Prostate gland (tissue), 2 donors: ENCODE measurements at regions not wholly inside any gene's neighbourhood (a gene's known extent, or its start where the extent isn't known, plus 50 kb on each side); places are given as distances from the start of the nearest gene placed in this dataset.
"Not testable (repeated sequence)": the region's sequence is repeated elsewhere in the genome, so short reads cannot be mapped to it uniquely, and the experiment has no call there.

Experiments used
- DNase-seq: peaks from one replicate; pipeline ENCODE4 v3.0.0-alpha.2; 2019; ENCODE audit warnings: low spot score
- H3K27ac ChIP-seq, 2 donors: fragments of 200-600 bp; sonication (generic); 2 replicates each; pipeline ENCODE4 v1.5.1; 2017 to 2019
- H3K27me3 ChIP-seq: fragments of 200-600 bp; sonication (generic); replicated peaks from 2 replicates; pipeline ENCODE4 v1.5.1; 2019; ENCODE audit not compliant: insufficient read depth
- H3K36me3 ChIP-seq, 2 donors: fragments of 200-600 bp; sonication (generic); 1 replicate in 1 of 2; 2 replicates in 1 of 2; pipeline versions ENCODE4 v1.5.1 to v1.8.1; 2017 to 2019
- H3K4me1 ChIP-seq: fragments of 200-600 bp; sonication (generic); replicated peaks from 2 replicates; pipeline ENCODE4 v1.5.1; 2019
- H3K4me3 ChIP-seq, 2 donors: fragments of 200-600 bp; sonication (generic); 2 replicates each; pipeline ENCODE4 v1.5.1; 2017 to 2019
- H3K9me3 ChIP-seq: fragments of 200-600 bp; sonication (generic); 2 replicates; pipeline ENCODE4 v1.5.1; 2017
- POLR2A ChIP-seq: fragments of 450-650 bp; IDR thresholded peaks from one replicate; pipeline ENCODE4 v1.6.1; 2016; ENCODE audit warnings: antibody characterized with exemption, mild to moderate bottlenecking
- POLR2AphosphoS5 ChIP-seq: sonication (generic); formaldehyde crosslinking; IDR thresholded peaks from one replicate; pipeline ENCODE4 v1.6.1; 2017; ENCODE audit warnings: antibody characterized with exemption
- WGBS: methylation state at CpG from one replicate; pipeline ENCODE4 v1.1.5; 2018; 5-methylcytosine and 5-hydroxymethylcytosine counted together
- intact Hi-C: fragments of 100-400 bp; cut with DNase I; formaldehyde crosslinking; loops from one replicate; pipeline ENCODE4 v1.14.2; 2022
- TF ChIP-seq, protein P1 (sequence below), 4 experiments: fragments of 200-600 bp in 2 of 4; fragments of 450-650 bp in 2 of 4; sonication (generic) in 2 of 4; IDR thresholded peaks; 1 replicate in 3 of 4; 2 replicates in 1 of 4; pipeline ENCODE4 v1.5.1; 2016 to 2019; ENCODE audit warnings: antibody characterized with exemption in 4 of 4, mild to moderate bottlenecking in 2 of 4, moderate library complexity in 2 of 4

DNA sequence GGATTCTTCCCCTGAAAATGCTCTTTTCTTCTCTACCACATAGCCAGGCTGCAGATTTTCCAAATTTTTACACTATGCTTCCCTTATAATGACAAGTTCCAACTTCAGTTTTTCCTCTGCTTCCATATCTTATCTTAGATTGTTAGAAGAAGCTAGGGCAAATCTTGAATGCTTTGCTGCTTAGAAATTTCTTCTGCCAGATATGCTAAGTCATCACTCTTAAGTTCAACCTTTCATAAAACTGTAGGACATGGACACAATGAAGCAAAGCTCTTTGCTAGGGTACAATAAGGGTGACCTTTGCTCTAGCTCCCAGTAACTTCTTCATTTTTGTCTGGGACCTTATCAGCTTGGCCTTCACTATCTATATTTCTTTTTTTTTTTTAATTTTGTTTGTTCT lies 88.7 kb downstream of the NXNL2 start:
- no peak for DNase-seq
- Histone ChIP-seq H3K36me3 (no peaks in the 10 kb centered on the region), H3K4me1 (no peaks in the 10 kb centered on the region), H3K27me3 (no peaks in the 10 kb centered on the region), H3K9me3 (no peaks in the 10 kb centered on the region), H3K27ac (no peak overlapping the region), H3K4me3 (no peak overlapping the region)
- TF ChIP-seq, protein P1, sequence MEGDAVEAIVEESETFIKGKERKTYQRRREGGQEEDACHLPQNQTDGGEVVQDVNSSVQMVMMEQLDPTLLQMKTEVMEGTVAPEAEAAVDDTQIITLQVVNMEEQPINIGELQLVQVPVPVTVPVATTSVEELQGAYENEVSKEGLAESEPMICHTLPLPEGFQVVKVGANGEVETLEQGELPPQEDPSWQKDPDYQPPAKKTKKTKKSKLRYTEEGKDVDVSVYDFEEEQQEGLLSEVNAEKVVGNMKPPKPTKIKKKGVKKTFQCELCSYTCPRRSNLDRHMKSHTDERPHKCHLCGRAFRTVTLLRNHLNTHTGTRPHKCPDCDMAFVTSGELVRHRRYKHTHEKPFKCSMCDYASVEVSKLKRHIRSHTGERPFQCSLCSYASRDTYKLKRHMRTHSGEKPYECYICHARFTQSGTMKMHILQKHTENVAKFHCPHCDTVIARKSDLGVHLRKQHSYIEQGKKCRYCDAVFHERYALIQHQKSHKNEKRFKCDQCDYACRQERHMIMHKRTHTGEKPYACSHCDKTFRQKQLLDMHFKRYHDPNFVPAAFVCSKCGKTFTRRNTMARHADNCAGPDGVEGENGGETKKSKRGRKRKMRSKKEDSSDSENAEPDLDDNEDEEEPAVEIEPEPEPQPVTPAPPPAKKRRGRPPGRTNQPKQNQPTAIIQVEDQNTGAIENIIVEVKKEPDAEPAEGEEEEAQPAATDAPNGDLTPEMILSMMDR (IDR thresholded peaks at IDR 0.05): no peak
- TF ChIP-seq POLR2AphosphoS5 (no peak), POLR2A (no peak)
- intact Hi-C loops: no loop called here

DNA sequence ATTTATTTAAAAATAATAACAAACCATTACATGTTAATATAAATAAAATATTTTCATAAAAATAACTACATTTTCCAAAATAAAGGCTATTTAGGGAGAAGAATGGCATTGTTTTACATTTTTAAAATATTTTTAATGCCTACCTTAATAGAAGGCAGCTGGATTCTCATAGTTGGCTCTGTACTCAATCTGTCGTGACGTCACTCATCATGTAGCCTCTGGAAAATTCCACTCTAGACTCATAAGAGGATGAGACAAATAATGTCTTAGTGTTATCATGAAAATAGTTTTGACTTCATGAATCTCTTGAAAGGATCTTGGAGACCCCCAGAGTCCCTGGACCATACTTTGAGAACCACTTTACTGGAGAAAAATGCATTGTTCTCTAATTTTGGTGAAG lies 93.1 kb downstream of the NXNL2 start:
- WGBS: 89% methylated on average over 2 of the region's 2 CpGs
- intact Hi-C loops: no loop called here

DNA sequence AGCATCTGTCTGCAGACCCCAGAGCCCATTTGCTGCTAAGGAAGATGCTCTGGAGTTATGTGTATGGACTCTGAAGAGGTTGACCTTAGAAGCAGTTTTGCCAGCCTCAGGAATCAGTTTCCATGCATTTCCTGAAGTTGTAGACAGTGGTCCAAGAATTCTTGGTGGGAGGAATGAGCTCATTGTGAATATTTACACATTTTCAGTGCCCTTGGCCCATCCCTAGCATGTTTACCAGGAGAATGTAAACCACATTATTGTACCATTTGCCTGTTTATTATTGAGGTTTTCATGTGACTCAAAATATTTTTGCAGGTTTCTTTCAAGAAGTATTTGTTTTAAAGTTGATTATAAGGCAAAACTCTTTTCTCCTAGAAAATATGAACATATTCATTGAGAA lies 93.8 kb downstream of the NXNL2 start:
- no peak overlapping the region for H3K27ac ChIP-seq

More for the DNA sequence above, 93.1 kb downstream of the NXNL2 start:
- no peak overlapping the region for H3K4me3 ChIP-seq
- DNase-seq: no peak
- H3K9me3 ChIP-seq: no peaks in the 10 kb centered on the region
- no peaks in the 10 kb centered on the region for H3K4me1 ChIP-seq
- no peak overlapping the region for H3K27ac ChIP-seq
- H3K27me3 ChIP-seq: no peaks in the 10 kb centered on the region
- H3K36me3 ChIP-seq: no peaks in the 10 kb centered on the region
- TF ChIP-seq POLR2A (no peak), POLR2AphosphoS5 (no peak)
- TF ChIP-seq, protein P1 (IDR thresholded peaks at IDR 0.05): no peak

DNA sequence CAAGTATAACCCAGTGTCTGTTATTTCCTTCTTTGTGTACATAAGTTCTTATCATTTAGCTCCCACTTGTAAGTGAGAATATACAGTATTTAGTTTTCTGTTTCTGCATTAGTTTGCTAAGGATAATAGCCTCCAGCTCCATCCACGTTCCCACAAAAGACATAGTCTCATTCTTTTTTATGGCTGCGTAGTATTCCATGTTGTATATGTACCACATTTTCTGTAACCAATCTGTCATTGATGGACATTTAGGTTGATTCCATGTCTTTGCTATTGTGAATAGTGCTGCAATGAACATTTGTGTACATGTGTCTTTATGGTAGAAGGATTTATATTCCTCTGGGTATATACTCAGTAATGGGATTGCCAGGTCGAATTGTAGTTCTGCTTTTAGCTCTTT lies 95.6 kb downstream of the NXNL2 start:
- H3K4me1 ChIP-seq, H3K27me3 ChIP-seq, H3K27ac ChIP-seq, intact Hi-C loops, DNase-seq, H3K4me3 ChIP-seq, H3K9me3 ChIP-seq, H3K36me3 ChIP-seq: not testable (repeated sequence)
- WGBS: 94% methylated on average over 3 of the region's 3 CpGs

More for the DNA sequence above, 93.8 kb downstream of the NXNL2 start:
- no peaks in the 10 kb centered on the region for H3K4me1 ChIP-seq
- TF ChIP-seq, protein P1 (IDR thresholded peaks at IDR 0.05): no peak
- TF ChIP-seq POLR2A: no peak
- TF ChIP-seq POLR2AphosphoS5: no peak
- no peak for DNase-seq
- H3K36me3 ChIP-seq: no peaks in the 10 kb centered on the region
- H3K9me3 ChIP-seq: no peaks in the 10 kb centered on the region
- intact Hi-C loops: no loop called here
- no peak overlapping the region for H3K4me3 ChIP-seq
- no peaks in the 10 kb centered on the region for H3K27me3 ChIP-seq

GRCh38 chr9:88635151-88635550 lies 100.2 kb downstream of the NXNL2 start:
- Histone ChIP-seq H3K27ac (no peak overlapping the region), H3K36me3 (no peaks in the 10 kb centered on the region), H3K27me3 (no peaks in the 10 kb centered on the region), H3K4me1 (no peaks in the 10 kb centered on the region), H3K9me3 (no peaks in the 10 kb centered on the region), H3K4me3 (no peak overlapping the region)
- intact Hi-C loops: no loop called here
- DNase-seq: no peak
- no peak for TF ChIP-seq POLR2A
- TF ChIP-seq POLR2AphosphoS5: no peak
- TF ChIP-seq, protein P1 (IDR thresholded peaks at IDR 0.05): no peak
